ENCODE measurements at regions not wholly inside any gene's neighbourhood (a gene's known extent, or its start where the extent isn't known, plus 50 kb on each side); places are given as distances from the start of the nearest gene placed in this dataset.

- TF ChIP-seq CTCF (conservative IDR thresholded peaks at IDR 0.05; ENCODE audit: low read depth, low read length): peak; percentile 66
- no peak for TF ChIP-seq EZH2 (IDR thresholded peaks at IDR 0.05; ENCODE audit: low read length, unreplicated experiment)
- TF ChIP-seq EZH2phosphoT487 (IDR thresholded peaks at IDR 0.05; ENCODE audit: borderline replicate concordance, low read length): no peak
Observed at GRCh38 chr4:138938366-138938690, 77.3 kb upstream of the NOCT start.

All from PC-3 (cell line).